Naive B cell (primary cell): ENCODE measurements at regions not wholly inside any gene's neighbourhood (a gene's known extent, or its start where the extent isn't known, plus 50 kb on each side); places are given as distances from the start of the nearest gene placed in this dataset.

Experiments used
- ATAC-seq, 2 donors: fragments of 150-1000 bp; cut with Tn5 transposase; 2 replicates each; pipeline ENCODE4 v1.10.0; 2021; ENCODE audit warnings: low read depth in 2 of 2, mild to moderate bottlenecking in 2 of 2, moderate library complexity in 2 of 2
- DNase-seq: peaks from one replicate; pipeline ENCODE4 v3.0.0; 2022
- H3K27ac Mint-ChIP-seq, 6 donors: one replicate each; pipeline ENCODE4 v1.8.0; 2020 to 2022; ENCODE audit warnings: mild to moderate bottlenecking in 6 of 6, mixed read lengths in 6 of 6, moderate library complexity in 5 of 6, inconsistent platforms in 2 of 6
- H3K27me3 Mint-ChIP-seq, 3 donors: one replicate each; pipeline ENCODE4 v1.8.0; 2021 to 2022; ENCODE audit warnings: mixed read lengths in 3 of 3, mild to moderate bottlenecking in 1 of 3
- H3K36me3 Mint-ChIP-seq, 2 donors: one replicate each; pipeline ENCODE4 v1.8.0; 2020 to 2022; ENCODE audit warnings: mixed read lengths in 2 of 2, inconsistent platforms in 1 of 2, mild to moderate bottlenecking in 1 of 2
- H3K4me1 Mint-ChIP-seq, 3 donors: one replicate each; pipeline ENCODE4 v1.8.0; 2020 to 2022; ENCODE audit warnings: mixed read lengths in 3 of 3, inconsistent platforms in 1 of 3, mild to moderate bottlenecking in 1 of 3, moderate library complexity in 1 of 3
- H3K4me3 Mint-ChIP-seq, 8 donors: one replicate each; pipeline ENCODE4 v1.8.0; 2020 to 2022; ENCODE audit warnings: mild to moderate bottlenecking in 8 of 8, mixed read lengths in 8 of 8, moderate library complexity in 8 of 8, inconsistent platforms in 2 of 8
- H3K9me3 Mint-ChIP-seq, 7 donors: one replicate each; pipeline ENCODE4 v1.8.0; 2020 to 2022; ENCODE audit warnings: mixed read lengths in 7 of 7, mild to moderate bottlenecking in 5 of 7, inconsistent platforms in 2 of 7, moderate library complexity in 1 of 7

- H3K4me3 Mint-ChIP-seq = peak overlapping the region in 1 of 8 donors; percentile 32
- no peaks in the 10 kb centered on the region for H3K9me3 Mint-ChIP-seq
- ATAC-seq (no peak), DNase-seq (no peak)
- H3K27me3 Mint-ChIP-seq = peaks cover 0 to 6% (median 0%) of the 10 kb centered on the region in 3 donors
- no peaks in the 10 kb centered on the region for H3K4me1 Mint-ChIP-seq
- peak overlapping the region in 2 of 6 donors; percentile 9 to 53 for H3K27ac Mint-ChIP-seq
- no peaks in the 10 kb centered on the region for H3K36me3 Mint-ChIP-seq
Measured at GRCh38 chr13:44196196-44196751, 177.3 kb upstream of the SERP2 start.

DNA sequence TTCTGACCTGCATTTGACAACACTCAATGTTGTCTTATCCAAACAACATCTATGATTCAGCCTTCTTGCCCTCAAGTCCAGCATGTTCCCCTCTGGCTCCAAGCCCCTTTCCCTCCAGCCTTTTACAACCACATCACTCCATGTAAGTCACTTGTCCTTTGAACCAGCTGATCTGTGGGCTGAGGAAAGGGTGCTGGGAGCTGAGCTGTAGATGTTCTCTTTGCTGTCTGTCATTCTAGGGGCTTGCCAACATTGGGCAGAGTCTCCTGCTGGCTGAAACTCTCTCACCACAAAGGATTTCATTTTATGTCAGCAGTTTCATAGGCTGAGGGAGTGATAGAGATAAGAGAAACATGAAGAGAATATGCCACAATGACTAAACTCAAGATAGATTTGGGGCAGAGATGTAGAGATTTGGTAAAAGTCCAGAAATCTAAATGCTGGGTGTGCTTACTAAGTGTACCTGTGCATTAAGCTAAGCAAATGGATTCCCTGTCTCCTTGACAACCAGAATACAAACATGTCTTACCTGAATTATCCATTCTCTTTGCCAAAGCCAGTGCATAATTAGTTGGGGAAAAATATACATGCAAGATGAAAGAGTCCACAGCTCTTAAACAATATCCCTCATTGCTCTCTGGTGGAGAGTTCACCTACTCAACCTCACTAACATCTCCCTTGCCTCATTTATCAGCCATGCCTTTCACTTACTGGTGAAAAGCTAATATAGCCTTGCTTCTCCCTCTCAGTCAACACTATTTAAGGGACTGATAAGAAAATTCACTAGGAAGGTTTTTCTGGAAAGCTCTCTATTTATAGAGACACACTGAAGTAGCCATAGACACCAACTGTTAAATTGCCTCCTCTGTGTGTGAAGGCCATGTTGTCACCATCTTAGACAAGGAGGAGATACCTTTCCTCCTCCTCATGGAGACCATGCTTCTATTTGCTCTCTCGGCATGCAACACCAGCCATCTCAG is 175.5 kb upstream of the SERP2 start:
- no peak for ATAC-seq
- Mint-ChIP-seq H3K4me3 (no peak overlapping the region), H3K9me3 (no peaks in the 10 kb centered on the region), H3K4me1 (no peaks in the 10 kb centered on the region), H3K27ac (peak overlapping the region in 1 of 6 donors; percentile 48), H3K27me3 (peaks cover 0 to 6% (median 0%) of the 10 kb centered on the region in 3 donors), H3K36me3 (no peaks in the 10 kb centered on the region)
- DNase-seq = no peak

DNA sequence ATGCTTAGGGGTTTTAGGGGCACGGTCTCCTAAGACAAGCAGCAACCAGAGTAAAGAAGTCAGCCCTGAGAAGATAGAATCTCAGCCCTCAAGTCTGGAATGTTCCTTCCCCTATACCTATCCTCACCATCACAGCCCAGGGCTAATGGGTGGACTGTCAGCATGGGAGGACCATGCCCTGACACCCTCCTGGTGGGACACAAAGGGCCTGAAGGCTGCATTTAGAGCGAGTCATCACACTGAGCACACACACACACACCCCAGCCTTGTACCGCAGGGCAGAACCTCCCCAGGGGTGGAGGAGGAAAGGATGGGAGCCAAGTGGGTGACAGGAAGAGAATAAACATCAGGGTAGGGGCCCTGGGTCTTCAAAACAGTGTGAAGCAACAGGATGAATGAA is 174.8 kb upstream of the SERP2 start:
- Mint-ChIP-seq H3K9me3 (no peaks in the 10 kb centered on the region), H3K4me1 (no peaks in the 10 kb centered on the region), H3K27ac (peak overlapping the region in 1 of 6 donors; percentile 48), H3K36me3 (no peaks in the 10 kb centered on the region), H3K4me3 (no peak overlapping the region), H3K27me3 (peaks cover 0 to 6% (median 0%) of the 10 kb centered on the region in 3 donors)
- ATAC-seq (no peak), DNase-seq (no peak)

DNA sequence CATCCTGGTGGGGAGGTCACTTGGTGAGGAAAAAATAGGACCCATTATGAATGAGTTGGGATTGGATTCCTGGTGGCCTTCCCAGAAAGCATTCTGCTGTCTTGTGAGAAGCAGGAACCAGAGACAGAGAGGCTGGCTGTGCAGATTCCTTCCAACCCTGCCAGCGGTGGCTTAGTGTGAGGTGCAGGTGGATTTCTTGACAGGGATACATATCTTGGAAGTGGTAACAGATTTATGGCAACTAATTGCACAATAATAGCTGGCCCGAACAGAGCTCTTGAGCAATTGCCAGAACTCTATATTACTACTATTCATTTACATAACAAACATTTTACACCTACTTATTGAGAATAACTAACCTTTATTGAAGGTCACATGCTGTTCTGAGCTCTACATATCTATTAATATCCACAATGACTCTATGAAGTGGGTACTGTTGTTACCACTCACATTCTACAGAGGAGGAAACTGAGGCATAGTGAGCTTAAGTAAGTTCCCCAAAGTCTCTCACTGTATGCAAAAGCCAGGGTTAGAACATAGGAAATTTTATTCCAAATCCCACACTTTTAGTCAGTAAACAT is 173.9 kb upstream of the SERP2 start:
- no peak overlapping the region for H3K4me3 Mint-ChIP-seq
- no peaks in the 10 kb centered on the region for H3K4me1 Mint-ChIP-seq
- peaks cover 0 to 6% (median 0%) of the 10 kb centered on the region in 3 donors for H3K27me3 Mint-ChIP-seq
- no peak for DNase-seq
- ATAC-seq = no peak
- no peak overlapping the region for H3K27ac Mint-ChIP-seq
- no peaks in the 10 kb centered on the region for H3K9me3 Mint-ChIP-seq
- H3K36me3 Mint-ChIP-seq = no peaks in the 10 kb centered on the region

GRCh38 chr13:44206434-44206833 is 167.2 kb upstream of the SERP2 start:
- H3K27me3 Mint-ChIP-seq = peaks cover 0 to 12% (median 4%) of the 10 kb centered on the region in 3 donors
- H3K4me3 Mint-ChIP-seq = no peak overlapping the region
- DNase-seq = no peak
- no peak for ATAC-seq
- H3K4me1 Mint-ChIP-seq = no peaks in the 10 kb centered on the region
- H3K27ac Mint-ChIP-seq = no peak overlapping the region
- peaks cover 4 to 7% of the 10 kb centered on the region in 2 donors for H3K36me3 Mint-ChIP-seq
- H3K9me3 Mint-ChIP-seq = peaks cover 2 to 13% (median 3%) of the 10 kb centered on the region in 7 donors

DNA sequence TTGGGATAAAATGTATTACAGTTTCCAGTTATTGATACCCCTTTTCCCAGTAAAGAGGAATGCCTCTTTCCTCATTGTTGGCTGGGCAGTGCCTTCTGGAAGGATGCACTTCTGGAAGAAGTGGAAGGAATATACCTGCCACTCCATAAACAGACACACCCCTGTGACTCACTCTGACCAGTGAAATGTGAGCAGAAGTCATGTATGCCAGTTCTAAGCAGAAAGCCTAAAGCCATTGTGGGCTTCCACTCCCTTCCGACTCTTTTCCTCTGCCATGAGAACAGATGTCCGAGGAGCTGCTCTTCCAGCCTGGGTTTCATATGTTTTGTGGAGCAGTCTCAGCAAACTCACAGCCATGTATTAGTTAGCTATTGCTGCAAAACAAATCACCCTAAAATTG is 166.1 kb upstream of the SERP2 start:
- peaks cover 4 to 7% of the 10 kb centered on the region in 2 donors for H3K36me3 Mint-ChIP-seq
- no peak overlapping the region for H3K4me3 Mint-ChIP-seq
- peaks cover 2 to 13% (median 3%) of the 10 kb centered on the region in 7 donors for H3K9me3 Mint-ChIP-seq
- H3K4me1 Mint-ChIP-seq = no peaks in the 10 kb centered on the region
- ATAC-seq (no peak), DNase-seq (no peak)
- peaks cover 0 to 12% (median 4%) of the 10 kb centered on the region in 3 donors for H3K27me3 Mint-ChIP-seq
- no peak overlapping the region for H3K27ac Mint-ChIP-seq

DNA sequence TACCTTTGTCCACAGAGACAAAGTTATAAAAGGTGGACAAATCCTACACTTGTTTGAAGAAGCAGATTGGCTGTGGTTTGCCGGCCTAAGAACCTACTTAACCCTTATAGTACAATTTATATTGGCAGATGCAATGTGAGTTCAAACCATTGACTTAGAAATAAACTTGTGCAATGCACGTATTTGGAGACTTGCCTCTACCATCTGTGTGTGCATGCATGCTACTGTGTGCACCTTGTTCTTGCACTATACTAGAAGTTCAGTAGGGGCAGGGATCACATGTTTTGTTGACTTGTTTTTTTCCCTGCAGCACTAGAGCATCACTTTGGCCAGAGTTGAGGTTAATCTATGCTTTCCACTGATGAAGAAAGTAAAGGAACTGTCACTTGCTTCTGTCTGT is 163.1 kb upstream of the SERP2 start:
- no peak overlapping the region for H3K27ac Mint-ChIP-seq
- peaks cover 2 to 12% (median 3%) of the 10 kb centered on the region in 7 donors for H3K9me3 Mint-ChIP-seq
- peaks cover 3 to 6% of the 10 kb centered on the region in 2 donors for H3K36me3 Mint-ChIP-seq
- H3K4me3 Mint-ChIP-seq = no peak overlapping the region
- H3K4me1 Mint-ChIP-seq = no peaks in the 10 kb centered on the region
- no peak for DNase-seq
- H3K27me3 Mint-ChIP-seq = peaks cover 0 to 17% (median 4%) of the 10 kb centered on the region in 3 donors
- ATAC-seq = no peak

- ATAC-seq (no peak), DNase-seq (no peak)
- no peaks in the 10 kb centered on the region for H3K4me1 Mint-ChIP-seq
- H3K36me3 Mint-ChIP-seq = no peaks in the 10 kb centered on the region
- H3K27ac Mint-ChIP-seq = no peak overlapping the region
- peaks cover 0 to 8% (median 0%) of the 10 kb centered on the region in 7 donors for H3K9me3 Mint-ChIP-seq
- H3K27me3 Mint-ChIP-seq = peaks cover 0 to 11% (median 4%) of the 10 kb centered on the region in 3 donors
- H3K4me3 Mint-ChIP-seq = no peak overlapping the region
Measured at GRCh38 chr13:44211286-44211685, 162.3 kb upstream of the SERP2 start.

GRCh38 chr13:44211704-44212346 is 161.8 kb upstream of the SERP2 start:
- Mint-ChIP-seq H3K9me3 (peaks cover 0 to 8% (median 0%) of the 10 kb centered on the region in 7 donors), H3K27ac (no peak overlapping the region), H3K4me1 (no peaks in the 10 kb centered on the region), H3K4me3 (no peak overlapping the region), H3K36me3 (no peaks in the 10 kb centered on the region), H3K27me3 (peaks cover under 1 to 11% (median 4%) of the 10 kb centered on the region in 3 donors)
- no peak for DNase-seq
- no peak for ATAC-seq

DNA sequence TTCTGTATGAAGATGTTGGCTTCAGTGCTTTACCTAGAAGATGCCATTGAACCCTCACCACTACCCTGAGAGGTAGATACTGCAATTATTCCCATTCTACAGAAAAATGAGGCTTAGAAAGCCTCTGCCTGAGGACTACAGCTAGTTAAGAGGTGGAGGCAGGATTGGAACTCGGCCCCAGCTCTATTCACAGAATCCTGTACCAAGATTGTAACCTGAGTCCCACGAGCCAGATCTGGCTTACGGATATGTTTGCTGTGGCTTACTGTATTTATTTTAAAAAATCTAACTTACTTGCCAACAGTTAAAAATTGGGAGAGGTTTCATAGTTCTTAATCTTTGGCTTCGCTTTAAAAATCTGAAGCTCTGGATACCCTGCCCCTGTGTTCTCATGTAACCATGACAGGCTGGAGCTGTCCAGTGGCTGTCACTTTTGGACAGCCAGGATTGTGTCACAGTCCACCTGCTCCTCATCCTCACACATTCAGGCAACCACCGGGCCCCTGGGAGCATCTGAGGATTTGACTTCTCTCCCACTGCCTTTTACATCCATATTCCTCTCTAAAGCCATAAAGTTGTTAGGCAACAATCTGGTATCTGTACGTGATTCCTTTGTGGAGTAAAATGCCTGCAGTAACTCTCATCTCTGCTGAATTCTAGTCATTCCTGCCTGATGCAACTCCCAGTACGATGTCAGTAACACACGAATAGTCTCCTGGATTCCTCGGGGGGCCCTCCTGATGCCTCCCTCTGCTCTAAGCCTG is 160.8 kb upstream of the SERP2 start:
- DNase-seq = no peak
- H3K4me1 Mint-ChIP-seq = no peaks in the 10 kb centered on the region
- H3K4me3 Mint-ChIP-seq = no peak overlapping the region
- H3K36me3 Mint-ChIP-seq = no peaks in the 10 kb centered on the region
- H3K9me3 Mint-ChIP-seq = peaks cover 0 to 3% (median 0%) of the 10 kb centered on the region in 7 donors
- no peak for ATAC-seq
- H3K27ac Mint-ChIP-seq = no peak overlapping the region
- peaks cover 4 to 11% (median 5%) of the 10 kb centered on the region in 3 donors for H3K27me3 Mint-ChIP-seq

DNA sequence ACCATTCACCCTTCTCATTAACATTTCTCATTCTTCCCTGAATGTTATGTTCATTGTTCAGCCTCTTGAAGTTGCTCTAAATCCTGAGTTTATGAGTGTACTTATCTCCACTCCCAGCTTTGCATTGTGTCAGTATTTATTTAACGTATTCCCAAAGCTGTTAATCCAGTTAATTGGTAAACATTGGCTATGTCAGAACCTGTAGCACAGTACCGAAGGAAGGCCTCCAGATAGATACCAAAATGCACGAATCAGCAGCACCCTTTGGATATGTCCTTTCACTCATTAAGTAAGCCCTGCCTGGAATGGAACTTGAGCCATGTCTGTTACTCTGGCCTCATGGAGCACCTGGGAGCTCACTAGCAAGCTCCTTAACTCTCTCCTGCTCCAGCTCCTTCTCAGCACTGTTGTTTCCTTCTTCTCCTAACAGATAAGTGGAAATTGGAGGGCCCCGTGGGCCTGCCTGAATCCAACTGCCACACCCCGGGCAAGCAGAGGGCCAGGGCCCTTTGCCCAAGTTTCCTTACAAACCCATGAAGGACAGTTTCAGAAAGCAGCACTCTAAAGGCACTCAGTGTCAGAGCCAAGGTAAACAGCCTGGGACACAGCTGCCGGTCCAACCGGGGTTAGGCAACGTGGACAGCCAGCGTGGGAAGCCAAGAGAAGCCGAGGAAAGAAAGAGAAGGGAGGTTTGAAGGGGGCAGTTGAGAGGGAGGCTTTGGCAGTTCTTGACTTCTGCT is 155.0 kb upstream of the SERP2 start:
- Mint-ChIP-seq H3K27ac (no peak overlapping the region), H3K4me3 (no peak overlapping the region), H3K27me3 (peaks cover 0 to 5% (median 0%) of the 10 kb centered on the region in 3 donors), H3K36me3 (peaks cover 0 to 5% of the 10 kb centered on the region in 2 donors), H3K9me3 (no peaks in the 10 kb centered on the region), H3K4me1 (no peaks in the 10 kb centered on the region)
- no peak for ATAC-seq
- DNase-seq = no peak
